NCI-H345 treated with DMSO at 0.1 percent for 48 hours (cell line): ENCODE measurements at regions not wholly inside any gene's neighbourhood (a gene's known extent, or its start where the extent isn't known, plus 50 kb on each side); places are given as distances from the start of the nearest gene placed in this dataset.

Experiments
- DNase-seq: peaks from one replicate; lab custom pipeline; 2025; ENCODE audit not compliant: unreplicated experiment; lab: John Stamatoyannopoulos, UW

GRCh38 chr5:143695244-143695864 is 116.6 kb upstream of the HMHB1 start:
- no peak for DNase-seq

- no peak for DNase-seq
Measured at GRCh38 chr5:143694357-143694756, 117.6 kb upstream of the HMHB1 start.

GRCh38 chr5:143693651-143694252 is 118.2 kb upstream of the HMHB1 start:
- DNase-seq = no peak

GRCh38 chr5:143692342-143692741 is 119.6 kb upstream of the HMHB1 start:
- DNase-seq = no peak

GRCh38 chr5:143691945-143692290 is 120.0 kb upstream of the HMHB1 start:
- no peak for DNase-seq

GRCh38 chr5:143691287-143691944 is 120.5 kb upstream of the HMHB1 start:
- no peak for DNase-seq

- DNase-seq = no peak
Measured at GRCh38 chr5:143687604-143688003, 124.4 kb upstream of the HMHB1 start.

- no peak for DNase-seq
Measured at GRCh38 chr5:143685246-143685815, 126.6 kb upstream of the HMHB1 start.

- no peak for DNase-seq
Measured at GRCh38 chr5:143683459-143683858, 128.5 kb upstream of the HMHB1 start.

- no peak for DNase-seq
Measured at GRCh38 chr5:143682929-143683386, 129.0 kb upstream of the HMHB1 start.

- DNase-seq = no peak
Measured at GRCh38 chr5:143682246-143682905, 129.6 kb upstream of the HMHB1 start.

GRCh38 chr5:143680672-143681259 is 131.2 kb upstream of the HMHB1 start:
- DNase-seq = no peak

GRCh38 chr5:143679777-143680176 is 132.2 kb upstream of the HMHB1 start:
- DNase-seq = no peak

GRCh38 chr5:143678148-143678905 is 133.6 kb upstream of the HMHB1 start:
- no peak for DNase-seq

- DNase-seq = no peak
Measured at GRCh38 chr5:143677403-143677802, 134.6 kb upstream of the HMHB1 start.

GRCh38 chr5:143676802-143677201 is 135.2 kb upstream of the HMHB1 start:
- peak; percentile 25 for DNase-seq

- no peak for DNase-seq
Measured at GRCh38 chr5:143674469-143674786, 137.5 kb upstream of the HMHB1 start.

GRCh38 chr5:143673676-143674468 is 138.1 kb upstream of the HMHB1 start:
- DNase-seq = no peak

GRCh38 chr5:143672806-143673205 is 139.2 kb upstream of the HMHB1 start:
- no peak for DNase-seq
